C4-2B (cell line): ENCODE measurements at regions not wholly inside any gene's neighbourhood (a gene's known extent, or its start where the extent isn't known, plus 50 kb on each side); places are given as distances from the start of the nearest gene placed in this dataset.

ENCODE experiments used
- H3K27ac ChIP-seq: fragments of 450-650 bp; 2 replicates; pipeline ENCODE4 v1.5.1; 2017
- CTCF ChIP-seq: fragments of 450-650 bp; conservative IDR thresholded peaks from 2 replicates; pipeline ENCODE4 v1.5.1; 2017; ENCODE audit warnings: mild to moderate bottlenecking
- ZFX ChIP-seq: fragments of 450-650 bp; IDR thresholded peaks from 2 replicates; pipeline ENCODE4 v1.6.1; 2017

GRCh38 chr12:24431872-24432271 lies 482.4 kb upstream of the SOX5 start:
- no peak overlapping the region for H3K27ac ChIP-seq
- TF ChIP-seq ZFX: no peak
- no peak for TF ChIP-seq CTCF

- no peak overlapping the region for H3K27ac ChIP-seq
- no peak for TF ChIP-seq ZFX
- TF ChIP-seq CTCF: no peak
Observed at GRCh38 chr12:24427776-24428175, 478.3 kb upstream of the SOX5 start.

GRCh38 chr12:24425601-24425970 lies 476.1 kb upstream of the SOX5 start:
- no peak overlapping the region for H3K27ac ChIP-seq
- TF ChIP-seq ZFX: no peak
- TF ChIP-seq CTCF: no peak

- TF ChIP-seq ZFX (no peak), CTCF (no peak)
- H3K27ac ChIP-seq: no peak overlapping the region
Observed at GRCh38 chr12:24424889-24425600, 475.6 kb upstream of the SOX5 start.

- H3K27ac ChIP-seq: no peak overlapping the region
- TF ChIP-seq ZFX (no peak), CTCF (no peak)
Observed at GRCh38 chr12:24424376-24424775, 474.9 kb upstream of the SOX5 start.

GRCh38 chr12:24423611-24424010 lies 474.1 kb upstream of the SOX5 start:
- no peak for TF ChIP-seq ZFX
- no peak for TF ChIP-seq CTCF
- no peak overlapping the region for H3K27ac ChIP-seq

GRCh38 chr12:24421759-24422158 lies 472.3 kb upstream of the SOX5 start:
- TF ChIP-seq CTCF (no peak), ZFX (no peak)
- no peak overlapping the region for H3K27ac ChIP-seq
